ENCODE measurements at regions not wholly inside any gene's neighbourhood (a gene's known extent, or its start where the extent isn't known, plus 50 kb on each side); places are given as distances from the start of the nearest gene placed in this dataset.

- H4K91ac ChIP-seq (replicated peaks; ENCODE audit: insufficient read length, low read length), result no peak overlapping the region
- no peak overlapping the region for H4K5ac ChIP-seq (ENCODE audit: insufficient read length, low read depth, low read length)
- H3K79me1 ChIP-seq (ENCODE audit: low read depth, low read length), result no peaks in the 10 kb centered on the region
- no peak overlapping the region for H4K8ac ChIP-seq (ENCODE audit: extremely low read depth, insufficient read depth, low read length)
- H3K4me2 ChIP-seq (ENCODE audit: insufficient read depth in 1 of 2, low read depth in 2 of 2, low read length in 2 of 2), result no peak overlapping the region
- DNase-seq (ENCODE audit: low read depth in 1 of 2, low spot score in 2 of 2), result no peak
- no peak overlapping the region for H2BK20ac ChIP-seq (ENCODE audit: low read length)
- no peaks in the 10 kb centered on the region for H3K9me3 ChIP-seq (ENCODE audit: insufficient read depth in 2 of 2, low read depth in 1 of 2, low read length in 1 of 2)
- H3K36me3 ChIP-seq (ENCODE audit: control insufficient read depth in 2 of 4, insufficient read depth in 4 of 4, low read length in 3 of 4), result no peaks in the 10 kb centered on the region; a peak in 1 of 8 replicates
- no peak overlapping the region for H3K14ac ChIP-seq (ENCODE audit: insufficient read length)
- H4K20me1 ChIP-seq (replicated peaks in 1 of 2; ENCODE audit: control insufficient read depth in 1 of 2, insufficient read depth in 2 of 2, low read length in 2 of 2), result peaks cover 0 to 3% of the 10 kb centered on the region in 2 experiments
- no peak overlapping the region for H2BK5ac ChIP-seq (ENCODE audit: low read depth, low read length)
- H3K4me1 ChIP-seq (replicated peaks in 1 of 4; ENCODE audit: control insufficient read depth in 3 of 4, insufficient read depth in 4 of 4, low read length in 3 of 4), result no peaks in the 10 kb centered on the region
- no peaks in the 10 kb centered on the region for H3K27me3 ChIP-seq (replicated peaks in 1 of 4; ENCODE audit: control insufficient read depth in 3 of 4, extremely low read depth in 1 of 4, insufficient read depth in 3 of 4, low read length in 3 of 4)
- H3K79me2 ChIP-seq (ENCODE audit: control insufficient read depth in 1 of 2, insufficient read depth in 2 of 2, low read length in 2 of 2), result no peaks in the 10 kb centered on the region
- no peak overlapping the region for H2AK5ac ChIP-seq (ENCODE audit: low read depth, low read length)
- ChIA-PET POLR2A (ENCODE audit: partially characterized antibody) (no interaction called here), CTCF (ENCODE audit: partially characterized antibody) (no interaction called here)
- H3K23ac ChIP-seq (ENCODE audit: insufficient read length), result no peak overlapping the region
- H2BK12ac ChIP-seq (ENCODE audit: low read depth, low read length), result no peak overlapping the region
- no peak overlapping the region for H3K4me3 ChIP-seq (ENCODE audit: extremely low read depth in 1 of 4, insufficient read depth in 2 of 4, low read depth in 3 of 4, low read length in 4 of 4)
- H3K56ac ChIP-seq (replicated peaks; ENCODE audit: insufficient read length, low read depth, low read length), result no peak overlapping the region
- 84% methylated on average over 20 of the region's 20 CpGs; no CpG with 5 or more reads in 1 of the 2 experiments for WGBS, 2 experiments (ENCODE audit: extremely low coverage in 1 of 2, insufficient coverage in 1 of 2, insufficient read length in 1 of 2, insufficient replicate concordance in 2 of 2, low coverage in 1 of 2, low lambda C conversion rate in 2 of 2, missing lambda C conversion rate in 1 of 2)
- H2BK120ac ChIP-seq (replicated peaks; ENCODE audit: low read depth, low read length), result no peak overlapping the region
- H3K4ac ChIP-seq (replicated peaks; ENCODE audit: insufficient read length, low read depth, low read length), result no peak overlapping the region
- H2BK15ac ChIP-seq (ENCODE audit: low read length), result no peak overlapping the region
- no peak overlapping the region for H3K9ac ChIP-seq (replicated peaks in 1 of 4; ENCODE audit: extremely low read depth in 1 of 4, low read depth in 3 of 4, low read length in 3 of 4)
- FAIRE-seq, result no peak
- H3K27ac ChIP-seq (ENCODE audit: low read depth, low read length), result no peak overlapping the region
- H3K23me2 ChIP-seq (ENCODE audit: low read depth, low read length), result peaks cover 4% of the 10 kb centered on the region; the same call in 1 of the 2 replicates
- H2AFZ ChIP-seq (ENCODE audit: low read length), result no peak overlapping the region
- H3K18ac ChIP-seq (ENCODE audit: extremely low read depth, low read length), result no peak overlapping the region
- no peak for TF ChIP-seq JUND (IDR thresholded peaks at IDR 0.05; ENCODE audit: low read length)
- TF ChIP-seq NRF1 (IDR thresholded peaks at IDR 0.05; ENCODE audit: low read depth, low read length), result no peak
- TF ChIP-seq KDM4A (IDR thresholded peaks at IDR 0.05; ENCODE audit: low read depth, low read length, severe bottlenecking), result no peak
- no peak for TF ChIP-seq KDM1A (IDR thresholded peaks at IDR 0.05; ENCODE audit: borderline replicate concordance, low read length)
- no peak for TF ChIP-seq CEBPB (IDR thresholded peaks at IDR 0.05; ENCODE audit: low read depth, low read length)
- TF ChIP-seq SIN3A (conservative IDR thresholded peaks at IDR 0.05 in 1 of 2, IDR thresholded peaks at IDR 0.05 in 1 of 2; ENCODE audit: low read depth in 1 of 2, low read length in 2 of 2), result no peak
- no peak for TF ChIP-seq JUN (IDR thresholded peaks at IDR 0.05; ENCODE audit: low read depth, low read length)
- no peak for TF ChIP-seq ATF2 (IDR thresholded peaks at IDR 0.05; ENCODE audit: low read length)
- no peak for TF ChIP-seq CBX8 (IDR thresholded peaks at IDR 0.05; ENCODE audit: borderline replicate concordance, low read depth, low read length)
- TF ChIP-seq FOSL1 (IDR thresholded peaks at IDR 0.05; ENCODE audit: insufficient read depth, low read depth, low read length), result no peak
- no peak for TF ChIP-seq NANOG (IDR thresholded peaks at IDR 0.05; ENCODE audit: insufficient read depth, low read depth, low read length, poor library complexity, severe bottlenecking)
- TF ChIP-seq POLR2AphosphoS5 (IDR thresholded peaks at IDR 0.05; ENCODE audit: low read depth, low read length), result no peak
- TF ChIP-seq YY1 (IDR thresholded peaks at IDR 0.05; ENCODE audit: low read depth, low read length), result no peak
Observed at GRCh38 chrX:459611-460010, 72.9 kb upstream of the PPP2R3B start.
